Right cardiac atrium (tissue), 5 donors: ENCODE measurements at regions not wholly inside any gene's neighbourhood (a gene's known extent, or its start where the extent isn't known, plus 50 kb on each side); places are given as distances from the start of the nearest gene placed in this dataset.

ENCODE experiments used
- ATAC-seq, 2 donors: fragments of 200-7000 bp; cut with Tn5 transposase; one replicate each; pipeline versions ENCODE4 v1.8.0 to v1.9.1; 2020; ENCODE audit warnings: moderate library complexity in 2 of 2, mild to moderate bottlenecking in 1 of 2
- DNase-seq, 3 donors: peaks; one replicate each; pipeline ENCODE4 v3.0.0-alpha.2; 2020
- H3K27ac ChIP-seq: one replicate; pipeline ENCODE4 v1.5.1; 2013; ENCODE audit warnings: mild to moderate bottlenecking, low read length, control low read depth, moderate library complexity
- H3K27me3 ChIP-seq: one replicate; pipeline ENCODE4 v1.6.1; 2013; ENCODE audit not compliant: control insufficient read depth, insufficient read depth
- H3K4me1 ChIP-seq: one replicate; pipeline ENCODE4 v1.6.1; 2013; ENCODE audit warnings: low read length; ENCODE audit not compliant: control insufficient read depth, insufficient read depth
- H3K4me3 ChIP-seq: one replicate; pipeline ENCODE4 v1.5.1; 2013; ENCODE audit warnings: low read length, control low read depth
- H3K9me3 ChIP-seq: one replicate; pipeline ENCODE4 v1.6.1; 2013; ENCODE audit warnings: low read length; ENCODE audit not compliant: control insufficient read depth
- WGBS: extraction: QIAGEN DNeasy Blood & Tissue Kit; methylation state at CpG from one replicate; pipeline ENCODE4 v1.1.7; 2013; 5-methylcytosine and 5-hydroxymethylcytosine counted together
- intact Hi-C, 4 donors: fragments of 100-400 bp; cut with DNase I; formaldehyde crosslinking; loops; one replicate each; pipeline versions ENCODE4 v1.11.0 to v1.14.0; 2022 to 2023
- donor health status: healthy with polysubstance abuse.
- donor health status: DM: no; HTN: yes; CAD: no.
- donor health status: DM: no; HTN: no; CAD: no.
- donor health status: DM: no; HTN: yes; CAD: no; lungs with severe emphysema.
- donor health status: DM: yes; HTN: yes; CAD: no.

DNA sequence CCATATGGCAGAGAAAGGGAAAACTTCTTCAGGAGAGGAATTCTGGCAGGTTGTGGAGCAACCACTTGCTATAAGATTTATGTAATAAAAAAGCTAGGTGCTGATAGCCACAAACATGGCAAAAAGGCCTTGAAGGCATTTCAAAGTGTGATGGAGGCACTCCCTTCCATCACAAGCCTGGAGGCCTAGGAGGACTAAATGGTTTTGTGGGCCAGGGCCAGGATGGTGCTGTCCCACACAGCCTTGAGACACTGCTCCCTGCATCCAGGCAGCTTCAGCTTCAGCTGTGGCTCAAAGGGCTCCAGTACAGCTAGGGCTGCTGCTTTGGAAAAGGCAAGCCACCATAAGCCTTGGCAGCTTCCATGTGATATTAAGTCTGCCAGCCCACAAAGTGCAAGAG lies 632.8 kb downstream of the BRINP1 start:
- H3K27ac ChIP-seq: no peak overlapping the region
- no peaks in the 10 kb centered on the region for H3K4me1 ChIP-seq
- H3K27me3 ChIP-seq: no peaks in the 10 kb centered on the region
- DNase-seq: no peak
- H3K9me3 ChIP-seq: peaks cover 5% of the 10 kb centered on the region
- no peak overlapping the region for H3K4me3 ChIP-seq
- intact Hi-C loops: no loop called here
- ATAC-seq: no peak

DNA sequence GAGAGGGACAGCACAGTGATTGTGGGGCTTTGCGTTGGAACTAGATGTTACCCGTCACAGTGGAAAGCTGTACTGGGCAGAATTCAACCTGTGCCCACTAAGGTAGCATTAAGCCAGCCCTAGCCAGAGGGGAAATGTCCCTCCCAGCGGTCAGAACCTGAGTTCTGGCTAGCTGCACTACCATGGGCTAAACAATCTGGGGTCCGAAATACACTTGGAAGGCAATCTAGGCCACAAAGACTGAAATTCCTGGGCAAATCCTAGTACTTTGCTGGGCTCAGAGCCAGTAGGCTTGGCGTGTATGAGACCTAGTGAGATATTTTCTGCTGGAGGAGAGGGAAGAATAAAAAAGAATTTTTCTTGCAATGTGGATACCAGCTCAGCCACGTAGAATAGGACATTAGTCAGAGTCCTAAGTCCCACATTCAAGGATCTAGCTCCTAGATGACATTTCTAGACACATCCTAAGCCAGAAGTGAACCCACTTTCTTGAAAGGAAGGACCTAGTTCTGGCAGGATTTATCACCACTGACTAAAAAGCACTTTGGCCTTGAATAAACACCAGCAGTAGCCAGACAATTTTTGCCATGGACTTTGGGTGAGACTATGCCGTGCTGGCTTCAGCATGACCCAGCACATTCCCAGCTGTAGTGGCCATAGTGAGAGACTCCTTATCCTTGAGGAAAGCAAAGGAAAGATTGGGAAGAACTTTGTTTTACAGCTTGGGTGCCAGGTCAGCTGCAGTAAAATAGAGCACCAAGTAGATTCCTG lies 618.0 kb downstream of the BRINP1 start:
- H3K27me3 ChIP-seq: no peaks in the 10 kb centered on the region
- DNase-seq (no peak), ATAC-seq (no peak)
- H3K4me3 ChIP-seq: no peak overlapping the region
- H3K9me3 ChIP-seq: no peaks in the 10 kb centered on the region
- no peaks in the 10 kb centered on the region for H3K4me1 ChIP-seq
- no peak overlapping the region for H3K27ac ChIP-seq
- intact Hi-C loops: no loop called here
- 74% methylated on average over 7 of the region's 7 CpGs for WGBS

DNA sequence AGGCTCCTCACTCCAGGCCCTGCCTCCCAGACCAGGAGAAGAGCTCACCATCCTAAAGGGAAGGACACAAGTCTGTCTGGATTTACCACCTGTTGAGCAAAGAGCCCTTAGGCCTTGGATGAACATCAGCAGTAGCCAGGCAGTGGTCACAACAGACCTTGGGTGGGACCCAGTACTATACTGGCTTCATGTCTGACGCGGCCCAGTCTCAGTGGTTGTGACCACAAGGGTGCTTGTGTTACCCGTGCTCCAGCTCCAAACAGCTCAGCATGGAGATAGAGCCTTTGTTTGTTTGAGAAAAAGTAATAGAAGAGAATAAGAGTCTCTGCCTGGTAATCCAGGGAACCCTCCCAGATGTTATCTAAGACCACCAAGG lies 617.4 kb downstream of the BRINP1 start:
- intact Hi-C loops: no loop called here

DNA sequence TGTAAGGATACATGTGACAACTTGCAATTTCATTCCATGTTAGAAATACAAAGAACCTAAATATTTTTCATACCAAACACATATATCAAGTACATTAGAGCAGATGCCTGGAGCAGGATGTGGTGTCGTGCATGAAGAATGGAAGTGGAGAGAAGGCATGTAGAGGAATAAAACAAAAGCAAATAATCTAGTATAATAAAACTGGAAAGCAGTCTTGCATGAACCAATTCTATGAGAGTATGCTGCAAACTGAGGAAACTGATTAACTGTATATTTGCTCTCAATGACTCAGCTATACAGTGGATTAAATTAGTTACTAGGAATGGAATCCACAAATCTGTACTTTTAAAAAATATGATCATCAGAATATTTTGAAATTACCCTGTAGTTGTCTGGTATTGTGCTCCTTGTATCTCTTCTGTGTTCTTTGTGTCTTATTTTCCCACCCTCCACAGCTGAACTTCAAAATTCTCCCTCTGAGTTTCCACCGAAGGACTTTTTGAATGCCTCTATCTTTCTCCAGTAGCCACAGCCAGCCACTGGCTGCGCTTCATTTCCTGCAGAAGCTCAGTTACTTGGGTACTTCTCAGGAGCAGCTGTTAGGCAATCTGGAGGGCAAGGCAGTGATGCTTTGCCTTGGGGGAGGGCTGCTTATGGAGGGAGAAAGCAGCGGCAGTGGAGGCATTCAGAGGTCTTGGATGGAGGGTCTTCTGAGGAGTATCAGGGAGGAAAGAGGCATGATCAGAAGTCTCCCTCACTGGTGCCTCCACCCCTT lies 608.0 kb downstream of the BRINP1 start:
- ATAC-seq: no peak
- Histone ChIP-seq H3K4me3 (no peak overlapping the region), H3K27ac (no peak overlapping the region), H3K27me3 (no peaks in the 10 kb centered on the region), H3K4me1 (no peaks in the 10 kb centered on the region), H3K9me3 (no peaks in the 10 kb centered on the region)
- no peak for DNase-seq
- intact Hi-C loops: no loop called here
- 60% methylated on average over 4 of the region's 4 CpGs for WGBS

More for the DNA sequence above, 617.4 kb downstream of the BRINP1 start:
- DNase-seq: no peak
- H3K4me1 ChIP-seq: no peaks in the 10 kb centered on the region
- no peak for ATAC-seq
- no peaks in the 10 kb centered on the region for H3K27me3 ChIP-seq
- WGBS: 57% methylated on average over 3 of the region's 3 CpGs
- no peaks in the 10 kb centered on the region for H3K9me3 ChIP-seq
- no peak overlapping the region for H3K27ac ChIP-seq
- H3K4me3 ChIP-seq: no peak overlapping the region

DNA sequence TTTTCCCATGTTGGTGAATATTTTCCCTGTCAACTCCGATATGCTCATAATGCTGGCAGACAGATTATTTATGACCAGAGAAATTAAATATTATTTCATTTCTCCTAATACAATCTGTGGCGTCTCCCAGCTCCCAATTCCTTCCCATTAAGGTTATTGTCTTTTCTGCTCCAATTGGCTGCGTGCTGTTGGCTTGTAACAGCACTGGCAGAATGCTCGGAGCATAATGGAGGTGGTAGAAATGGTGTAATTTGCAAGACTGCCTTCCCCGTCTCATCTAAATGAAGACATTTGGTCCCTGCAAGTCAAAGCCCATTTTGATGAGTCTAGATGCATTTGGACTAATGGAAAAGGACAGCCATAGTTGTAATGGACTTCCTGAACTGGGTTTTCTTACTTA lies 601.7 kb downstream of the BRINP1 start:
- H3K27me3 ChIP-seq: no peaks in the 10 kb centered on the region
- no peaks in the 10 kb centered on the region for H3K4me1 ChIP-seq
- 81% methylated on average over 5 of the region's 5 CpGs for WGBS
- no peaks in the 10 kb centered on the region for H3K9me3 ChIP-seq
- intact Hi-C loops: no loop called here
- no peak for ATAC-seq
- no peak overlapping the region for H3K27ac ChIP-seq
- DNase-seq: no peak
- H3K4me3 ChIP-seq: no peak overlapping the region

DNA sequence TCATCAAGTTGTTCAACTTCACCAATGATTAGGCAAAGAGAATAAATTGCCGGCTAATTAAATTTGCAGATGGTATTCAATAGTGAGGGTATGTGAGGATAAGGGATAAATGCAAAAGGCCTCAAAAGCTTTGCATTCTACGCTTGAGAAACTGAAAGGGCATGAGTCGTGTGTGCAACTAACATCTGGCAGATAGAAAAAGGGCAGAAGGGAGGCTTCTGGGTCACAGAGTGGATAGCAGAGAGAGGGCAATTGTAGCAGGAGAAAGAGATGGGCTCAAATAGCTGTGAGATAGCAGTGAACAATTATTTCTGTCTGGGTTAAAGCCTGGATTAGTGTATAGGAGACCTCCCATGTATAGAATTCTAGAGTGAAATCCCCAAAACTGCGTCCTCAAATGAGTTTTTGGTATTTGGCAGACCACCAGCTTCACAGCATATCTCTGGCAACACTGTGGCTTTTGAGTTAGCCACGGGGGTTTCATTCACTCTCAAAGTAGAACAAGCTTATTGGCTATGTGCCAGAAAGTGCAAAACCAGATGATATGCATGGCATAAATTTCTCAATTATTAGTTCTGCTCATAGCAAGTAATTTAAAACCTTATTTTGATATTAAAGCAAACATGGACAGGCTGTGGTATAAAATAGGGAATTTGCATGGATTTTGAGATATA lies 586.3 kb downstream of the BRINP1 start:
- Histone ChIP-seq H3K9me3 (no peaks in the 10 kb centered on the region), H3K4me1 (no peaks in the 10 kb centered on the region), H3K27me3 (no peaks in the 10 kb centered on the region), H3K27ac (no peak overlapping the region), H3K4me3 (no peak overlapping the region)
- DNase-seq: no peak
- intact Hi-C loops: no loop called here
- WGBS: 40% methylated on average over 5 of the region's 5 CpGs
- no peak for ATAC-seq

DNA sequence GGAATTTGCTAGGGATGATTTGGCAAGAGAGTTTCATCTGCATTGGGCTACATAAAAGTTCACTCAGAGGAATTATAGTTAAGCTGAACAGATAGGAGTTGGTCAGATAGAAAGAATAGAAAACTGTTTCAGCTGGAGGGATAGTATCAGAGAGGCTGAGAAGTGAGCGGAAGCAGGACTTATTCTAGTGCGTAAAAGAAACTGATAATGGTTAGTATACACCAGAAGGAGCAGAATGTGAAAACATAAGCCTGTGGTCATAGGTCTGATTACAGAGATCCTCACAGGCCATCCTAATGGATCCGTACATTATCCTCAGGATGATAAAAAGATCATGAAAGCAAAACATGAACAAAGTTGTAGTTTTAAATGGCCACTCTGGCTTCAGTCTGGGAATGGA lies 585.2 kb downstream of the BRINP1 start:
- WGBS: 55% methylated on average over 3 of the region's 3 CpGs
- no peak for ATAC-seq
- intact Hi-C loops: no loop called here

DNA sequence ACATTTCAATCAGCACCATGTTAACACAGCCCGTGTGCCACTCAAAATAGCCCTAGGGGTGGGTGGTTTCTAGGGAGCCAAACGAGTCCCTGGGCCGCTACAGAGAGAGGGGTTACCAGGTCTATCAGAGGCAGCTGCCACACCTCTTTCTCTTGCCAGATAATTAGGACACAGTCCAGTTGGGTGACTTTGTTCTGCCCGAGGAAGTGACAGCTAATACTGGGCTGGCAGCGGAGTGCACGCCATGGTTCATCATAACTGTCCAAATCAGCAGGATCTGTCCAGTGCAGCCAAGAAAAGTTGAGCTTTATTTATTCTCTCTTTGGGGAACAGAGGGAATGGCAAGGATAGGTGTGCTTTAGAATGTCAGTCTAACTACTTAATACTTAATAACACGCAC lies 583.8 kb downstream of the BRINP1 start:
- Histone ChIP-seq H3K27me3 (no peaks in the 10 kb centered on the region), H3K4me3 (no peak overlapping the region), H3K4me1 (no peaks in the 10 kb centered on the region), H3K27ac (no peak overlapping the region), H3K9me3 (no peaks in the 10 kb centered on the region)
- no peak for ATAC-seq
- no peak for DNase-seq
- intact Hi-C loops: no loop called here
- WGBS: 68% methylated on average over 7 of the region's 7 CpGs

More for the DNA sequence above, 585.2 kb downstream of the BRINP1 start:
- Histone ChIP-seq H3K27me3 (no peaks in the 10 kb centered on the region), H3K9me3 (no peaks in the 10 kb centered on the region), H3K27ac (no peak overlapping the region), H3K4me1 (no peaks in the 10 kb centered on the region), H3K4me3 (no peak overlapping the region)
- no peak for DNase-seq

DNA sequence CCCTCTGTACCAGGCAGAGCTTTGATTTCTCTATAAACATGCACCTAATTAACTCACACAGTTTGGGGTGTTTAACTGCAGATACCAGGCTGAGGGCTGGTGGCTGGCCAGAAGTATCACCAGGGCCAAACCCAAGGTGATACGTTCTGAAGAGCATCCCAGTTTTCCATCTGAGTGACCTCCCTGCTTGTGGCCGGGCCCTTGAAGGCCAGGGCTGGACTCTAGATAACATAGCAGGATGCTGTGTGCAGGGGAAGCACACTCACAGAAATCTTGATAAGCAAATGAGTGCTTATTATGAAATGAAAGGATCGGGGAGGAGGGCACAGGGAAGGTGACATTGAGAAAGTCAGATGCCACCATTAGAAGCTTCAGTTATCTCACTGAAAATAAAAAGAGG lies 582.4 kb downstream of the BRINP1 start:
- H3K4me3 ChIP-seq: no peak overlapping the region
- no peaks in the 10 kb centered on the region for H3K27me3 ChIP-seq
- no peaks in the 10 kb centered on the region for H3K4me1 ChIP-seq
- WGBS: 23% methylated on average over 3 of the region's 3 CpGs
- no peaks in the 10 kb centered on the region for H3K9me3 ChIP-seq
- no peak overlapping the region for H3K27ac ChIP-seq
- no peak for DNase-seq
- ATAC-seq: no peak
- intact Hi-C loops: no loop called here

DNA sequence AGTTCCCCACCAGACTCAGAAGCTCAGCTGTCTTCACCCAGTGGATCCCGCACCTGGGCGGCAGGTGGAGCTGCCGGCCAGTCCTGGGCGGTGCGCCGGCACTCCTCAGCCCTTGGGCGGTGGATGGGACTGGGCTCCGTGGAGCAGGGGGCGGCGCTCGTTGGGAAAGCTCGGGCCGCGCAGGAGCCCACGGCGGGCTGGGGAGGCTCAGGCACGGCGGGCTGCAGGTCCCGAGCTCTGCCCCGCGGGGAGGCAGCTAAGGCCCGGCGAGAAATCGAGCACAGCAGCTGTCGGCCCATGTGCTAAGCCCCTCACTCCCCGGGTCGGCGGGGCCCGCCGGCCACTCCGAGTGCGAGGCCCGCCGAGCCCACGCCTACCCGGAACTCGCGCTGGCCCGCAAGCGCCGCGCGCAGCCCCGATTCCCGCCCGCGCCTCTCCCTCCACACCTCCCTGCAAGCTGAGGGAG lies 560.0 kb downstream of the BRINP1 start:
- Histone ChIP-seq H3K9me3 (no peaks in the 10 kb centered on the region), H3K27me3 (no peaks in the 10 kb centered on the region), H3K4me1 (no peaks in the 10 kb centered on the region), H3K27ac (no peak overlapping the region), H3K4me3 (no peak overlapping the region)
- no peak for ATAC-seq
- intact Hi-C loops: no loop called here
- DNase-seq: peak in 2 of 3 donors; percentile 8 to 40
- 63% methylated on average over 47 of the region's 47 CpGs for WGBS

DNA sequence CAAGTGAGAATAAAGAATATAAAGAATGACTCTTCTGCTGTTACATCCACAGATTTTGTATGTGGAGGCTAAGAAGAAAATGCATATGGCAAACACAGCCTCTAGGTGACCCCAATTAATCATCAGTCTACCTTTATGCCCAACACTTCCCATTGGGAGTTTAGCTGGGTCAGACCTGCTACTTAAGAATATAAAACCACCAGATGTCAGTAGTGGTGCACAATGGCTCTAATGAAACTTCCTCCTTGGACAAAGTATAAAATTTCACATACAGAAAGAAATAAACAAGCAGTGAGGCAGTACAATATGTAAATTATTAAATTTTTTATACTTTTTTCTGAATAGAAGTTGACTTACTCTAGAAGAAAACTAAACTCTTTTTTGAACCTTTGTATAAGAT lies 539.9 kb downstream of the BRINP1 start:
- Histone ChIP-seq H3K9me3 (no peaks in the 10 kb centered on the region), H3K4me1 (no peaks in the 10 kb centered on the region), H3K27me3 (no peaks in the 10 kb centered on the region), H3K27ac (no peak overlapping the region), H3K4me3 (no peak overlapping the region)
- DNase-seq (no peak), ATAC-seq (peak in 1 of 2 donors; percentile 33)
- intact Hi-C loops: loop anchor here in 2 of 4 donors (5.0 to 10.0 kb wide), 3 partner anchors 455 to 538 kb away; partner anchors contain the start of gene BRINP1 (in 1 of the 2)
